ENCODE measurements at regions not wholly inside any gene's neighbourhood (a gene's known extent, or its start where the extent isn't known, plus 50 kb on each side); places are given as distances from the start of the nearest gene placed in this dataset.

DNA sequence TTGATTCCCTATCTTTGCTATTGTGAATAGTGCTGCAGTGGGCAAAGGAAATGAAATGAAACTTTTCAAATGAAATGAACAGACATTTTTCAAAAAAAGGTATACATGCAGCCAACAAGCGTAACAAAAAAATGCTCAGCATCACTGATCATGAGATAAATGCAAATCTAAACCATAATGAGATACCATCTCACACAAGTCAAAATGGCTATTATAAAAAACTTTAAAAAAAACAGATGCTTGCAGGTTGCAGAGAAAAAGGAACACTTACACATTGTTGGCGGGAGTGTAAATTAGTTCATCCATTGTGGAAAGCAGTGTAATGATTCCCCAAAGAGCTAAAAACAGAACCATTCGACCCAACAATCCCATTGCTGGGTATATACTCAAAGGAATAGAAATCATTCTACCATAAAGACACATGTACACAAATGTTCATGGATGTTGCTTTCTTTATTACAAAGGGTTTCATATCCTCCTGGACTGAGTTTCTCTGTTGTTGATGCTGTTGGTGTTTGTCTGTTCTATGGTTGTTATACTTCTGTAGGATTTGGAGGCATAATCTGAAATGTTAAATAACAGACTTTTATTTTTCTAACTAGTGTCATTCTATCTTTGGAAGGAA is 99.3 kb upstream of the SOX9 start:
- TF ChIP-seq, protein P1, sequence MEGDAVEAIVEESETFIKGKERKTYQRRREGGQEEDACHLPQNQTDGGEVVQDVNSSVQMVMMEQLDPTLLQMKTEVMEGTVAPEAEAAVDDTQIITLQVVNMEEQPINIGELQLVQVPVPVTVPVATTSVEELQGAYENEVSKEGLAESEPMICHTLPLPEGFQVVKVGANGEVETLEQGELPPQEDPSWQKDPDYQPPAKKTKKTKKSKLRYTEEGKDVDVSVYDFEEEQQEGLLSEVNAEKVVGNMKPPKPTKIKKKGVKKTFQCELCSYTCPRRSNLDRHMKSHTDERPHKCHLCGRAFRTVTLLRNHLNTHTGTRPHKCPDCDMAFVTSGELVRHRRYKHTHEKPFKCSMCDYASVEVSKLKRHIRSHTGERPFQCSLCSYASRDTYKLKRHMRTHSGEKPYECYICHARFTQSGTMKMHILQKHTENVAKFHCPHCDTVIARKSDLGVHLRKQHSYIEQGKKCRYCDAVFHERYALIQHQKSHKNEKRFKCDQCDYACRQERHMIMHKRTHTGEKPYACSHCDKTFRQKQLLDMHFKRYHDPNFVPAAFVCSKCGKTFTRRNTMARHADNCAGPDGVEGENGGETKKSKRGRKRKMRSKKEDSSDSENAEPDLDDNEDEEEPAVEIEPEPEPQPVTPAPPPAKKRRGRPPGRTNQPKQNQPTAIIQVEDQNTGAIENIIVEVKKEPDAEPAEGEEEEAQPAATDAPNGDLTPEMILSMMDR (IDR thresholded peaks at IDR 0.05): no peak
- Histone ChIP-seq H3K27me3 (no peaks in the 10 kb centered on the region), H3K4me1 (no peaks in the 10 kb centered on the region), H3K36me3 (no peaks in the 10 kb centered on the region), H3K4me3 (no peak overlapping the region), H3K27ac (no peak overlapping the region), H3K9me3 (no peaks in the 10 kb centered on the region)
- no peak for DNase-seq (ENCODE audit: low spot score)

DNA sequence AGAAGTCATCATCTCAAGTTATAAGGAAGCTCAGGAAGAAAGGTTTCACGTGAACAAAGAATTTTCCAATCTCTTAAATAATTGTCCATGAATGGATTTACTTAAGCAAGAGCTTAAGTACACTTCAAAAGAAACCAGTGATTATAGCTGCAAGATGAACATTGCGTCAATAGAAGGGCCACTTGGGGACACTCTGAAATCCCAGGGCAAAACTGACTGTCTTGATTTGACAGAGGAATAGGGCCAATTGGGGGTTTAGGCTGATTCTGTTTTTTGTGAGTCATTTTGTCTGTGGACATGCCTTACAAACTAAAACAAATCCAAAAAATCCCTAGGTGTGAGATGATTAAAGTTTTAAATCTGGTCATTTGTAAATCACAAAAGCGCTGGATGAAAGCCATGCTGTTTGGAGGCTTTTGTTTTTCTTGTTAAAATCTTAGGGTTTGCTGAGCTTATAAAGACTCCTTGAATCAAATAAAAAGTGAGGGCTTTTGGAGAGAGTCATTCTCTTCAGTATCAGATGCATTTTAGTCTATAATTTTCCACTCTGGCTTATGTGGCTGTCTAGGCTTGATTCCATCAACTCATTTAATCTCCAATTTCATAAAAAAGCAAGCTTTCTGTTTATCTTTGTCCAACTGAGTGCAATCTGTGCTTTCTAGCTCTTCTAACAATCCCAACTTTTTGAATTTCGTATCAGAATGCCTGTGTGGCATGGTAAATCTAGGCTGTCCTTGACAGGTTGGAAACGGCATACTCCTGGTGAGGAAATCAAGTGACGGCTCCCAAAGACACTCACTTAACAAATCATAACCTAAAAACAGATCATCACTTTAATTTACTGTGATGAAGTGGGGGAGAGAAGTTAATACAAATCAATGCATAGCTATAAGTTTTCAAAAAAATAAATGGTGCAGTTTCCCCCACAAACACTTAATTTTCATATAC is 98.2 kb upstream of the SOX9 start:
- TF ChIP-seq, protein P1 (IDR thresholded peaks at IDR 0.05): no peak
- H3K27me3 ChIP-seq: no peaks in the 10 kb centered on the region
- H3K27ac ChIP-seq: no peak overlapping the region
- no peak for DNase-seq (ENCODE audit: low spot score)
- H3K36me3 ChIP-seq: no peaks in the 10 kb centered on the region
- no peak overlapping the region for H3K4me3 ChIP-seq
- no peaks in the 10 kb centered on the region for H3K9me3 ChIP-seq
- no peaks in the 10 kb centered on the region for H3K4me1 ChIP-seq

- Histone ChIP-seq H3K4me3 (no peak overlapping the region), H3K4me1 (no peaks in the 10 kb centered on the region), H3K27me3 (no peaks in the 10 kb centered on the region), H3K27ac (no peak overlapping the region), H3K9me3 (no peaks in the 10 kb centered on the region), H3K36me3 (no peaks in the 10 kb centered on the region)
- DNase-seq (ENCODE audit: low spot score): no peak
- TF ChIP-seq, protein P1 (IDR thresholded peaks at IDR 0.05): no peak
Observed at GRCh38 chr17:72024457-72024856, 96.4 kb upstream of the SOX9 start.

- no peaks in the 10 kb centered on the region for H3K9me3 ChIP-seq
- H3K4me3 ChIP-seq: no peak overlapping the region
- H3K27me3 ChIP-seq: no peaks in the 10 kb centered on the region
- DNase-seq (ENCODE audit: low spot score): no peak
- no peaks in the 10 kb centered on the region for H3K4me1 ChIP-seq
- TF ChIP-seq, protein P1 (IDR thresholded peaks at IDR 0.05): no peak
- H3K36me3 ChIP-seq: no peaks in the 10 kb centered on the region
- no peak overlapping the region for H3K27ac ChIP-seq
Observed at GRCh38 chr17:72025113-72025512, 95.7 kb upstream of the SOX9 start.

DNA sequence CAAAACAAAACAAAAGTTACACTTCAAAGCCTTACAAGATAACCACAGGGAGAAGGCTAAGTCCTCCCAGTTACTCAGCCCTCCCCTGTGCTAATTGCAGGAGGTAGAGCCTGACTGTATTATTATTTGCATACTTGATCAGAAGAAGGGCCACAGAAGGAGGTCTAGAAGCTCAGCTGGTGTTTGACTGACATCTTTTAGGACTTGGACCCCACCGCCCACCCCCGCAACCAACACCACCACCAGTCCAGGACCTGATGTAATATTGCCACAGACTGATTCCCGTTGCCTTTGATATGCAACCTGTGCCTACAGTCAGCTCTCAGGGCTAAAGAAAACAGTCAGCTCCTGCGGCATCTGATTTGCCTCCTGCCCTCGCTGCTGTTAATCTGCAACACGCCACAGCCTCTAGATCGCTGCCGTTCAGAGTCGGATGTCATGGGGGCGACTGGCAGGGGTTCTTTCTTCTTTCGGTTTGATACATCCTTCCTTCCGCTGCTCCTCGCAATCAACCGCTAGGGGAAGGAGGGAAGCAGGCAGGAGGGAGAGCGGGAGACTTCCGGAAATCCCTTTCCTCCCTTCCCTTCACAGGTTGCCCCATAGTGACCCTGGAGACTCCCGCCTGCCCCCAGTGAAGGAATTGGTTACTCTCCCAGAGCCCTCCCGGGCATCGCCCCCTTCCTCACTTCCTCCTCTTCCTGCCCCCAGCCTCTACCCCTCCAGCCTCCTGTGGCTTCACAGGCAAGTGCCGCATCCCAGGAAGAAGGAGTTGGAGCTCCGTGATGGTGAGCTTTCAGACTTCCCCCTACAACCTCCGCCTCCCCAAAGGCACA is 90.5 kb upstream of the SOX9 start:
- Histone ChIP-seq H3K4me1 (no peaks in the 10 kb centered on the region), H3K27ac (no peak overlapping the region), H3K4me3 (peak overlapping the region; percentile 28 to 43), H3K9me3 (no peaks in the 10 kb centered on the region), H3K27me3 (no peaks in the 10 kb centered on the region), H3K36me3 (no peaks in the 10 kb centered on the region)
- DNase-seq (ENCODE audit: low spot score): peak; percentile 59
- TF ChIP-seq, protein P1 (IDR thresholded peaks at IDR 0.05): peak in 1 of 2 donors; percentile 45
